GM06990 (cell line): ENCODE measurements at regions not wholly inside any gene's neighbourhood (a gene's known extent, or its start where the extent isn't known, plus 50 kb on each side); places are given as distances from the start of the nearest gene placed in this dataset.

Source experiments
- DNase-seq: peaks from one replicate; pipeline ENCODE4 v3.0.0-alpha.2; 2011; ENCODE audit not compliant: insufficient read length; ENCODE audit errors: extremely low read depth
- H3K27me3 ChIP-seq: replicated peaks from 2 replicates; pipeline ENCODE4 v1.6.0; 2011; ENCODE audit warnings: low read length; ENCODE audit not compliant: control insufficient read depth, insufficient read depth
- H3K36me3 ChIP-seq: 2 replicates; pipeline ENCODE4 v1.5.1; 2011; ENCODE audit warnings: low read length; ENCODE audit not compliant: control insufficient read depth, insufficient read depth
- H3K4me3 ChIP-seq: replicated peaks from 2 replicates; pipeline ENCODE4 v1.5.1; 2011; ENCODE audit warnings: low read depth, mild to moderate bottlenecking, control low read depth, low read length
- CTCF ChIP-seq: IDR thresholded peaks from 2 replicates; pipeline ENCODE4 v1.5.1; 2011; ENCODE audit warnings: low read length, control low read depth, mild to moderate bottlenecking, inconsistent platforms; ENCODE audit not compliant: insufficient read depth, poor library complexity, severe bottlenecking

- Histone ChIP-seq H3K27me3 (no peaks in the 10 kb centered on the region), H3K36me3 (no peaks in the 10 kb centered on the region), H3K4me3 (no peak overlapping the region)
- TF ChIP-seq CTCF, result no peak
- no peak for DNase-seq
Observed at GRCh38 chr10:28149746-28150145, 150.9 kb upstream of the ODAD2 start.

- Histone ChIP-seq H3K36me3 (no peaks in the 10 kb centered on the region), H3K27me3 (no peaks in the 10 kb centered on the region), H3K4me3 (no peak overlapping the region)
- TF ChIP-seq CTCF, result no peak
- no peak for DNase-seq
Observed at GRCh38 chr10:28147706-28148105, 148.8 kb upstream of the ODAD2 start.

- Histone ChIP-seq H3K36me3 (no peaks in the 10 kb centered on the region), H3K27me3 (no peaks in the 10 kb centered on the region), H3K4me3 (no peak overlapping the region)
- DNase-seq, result no peak
- no peak for TF ChIP-seq CTCF
Observed at GRCh38 chr10:28139138-28139537, 140.3 kb upstream of the ODAD2 start.

- Histone ChIP-seq H3K36me3 (no peaks in the 10 kb centered on the region), H3K4me3 (no peak overlapping the region), H3K27me3 (no peaks in the 10 kb centered on the region)
- DNase-seq, result no peak
- no peak for TF ChIP-seq CTCF
Observed at GRCh38 chr10:28137907-28138880, 139.3 kb upstream of the ODAD2 start.

- Histone ChIP-seq H3K36me3 (no peaks in the 10 kb centered on the region), H3K4me3 (no peak overlapping the region), H3K27me3 (no peaks in the 10 kb centered on the region)
- DNase-seq, result no peak
- TF ChIP-seq CTCF, result no peak
Observed at GRCh38 chr10:28135258-28135657, 136.4 kb upstream of the ODAD2 start.

GRCh38 chr10:28130267-28130666, 131.4 kb upstream of the ODAD2 start:
- no peak for TF ChIP-seq CTCF
- no peak for DNase-seq
- H3K27me3 ChIP-seq, result no peaks in the 10 kb centered on the region; the same call in 1 of the 2 replicates
- no peak overlapping the region for H3K4me3 ChIP-seq
- no peaks in the 10 kb centered on the region for H3K36me3 ChIP-seq
